BJ (cell line): ENCODE measurements at regions not wholly inside any gene's neighbourhood (a gene's known extent, or its start where the extent isn't known, plus 50 kb on each side); places are given as distances from the start of the nearest gene placed in this dataset.
A peak's percentile ranks its signal among the peaks of the same experiment; 100 is the strongest.

Experiments used
- CTCF ChIA-PET: fragments of 350-600 bp; formaldehyde crosslinking; extraction: SDS; loops from one replicate; lab custom pipeline; 2021; ENCODE audit warnings: antibody characterized with exemption, inconsistent platforms; lab: Yijun Ruan, JAX
- POLR2A ChIA-PET: fragments of 300-600 bp; sonication (Branson Sonifier 250); formaldehyde crosslinking; extraction: SDS; loops from one replicate; lab custom pipeline; 2021; ENCODE audit warnings: antibody characterized with exemption; lab: Charles Lee
- DNase-seq: peaks from one replicate; pipeline ENCODE4 v3.0.0-alpha.2; 2011; ENCODE audit warnings: low read depth
- H3K27me3 ChIP-seq: 2 replicates; pipeline ENCODE4 v1.6.0; 2011; ENCODE audit warnings: low read length; ENCODE audit not compliant: control insufficient read depth, insufficient read depth
- H3K36me3 ChIP-seq: 2 replicates; pipeline ENCODE4 v1.5.1; 2011; ENCODE audit warnings: low read length; ENCODE audit not compliant: control insufficient read depth, insufficient read depth
- H3K4me3 ChIP-seq: 2 replicates; pipeline ENCODE4 v1.5.1; 2011; ENCODE audit warnings: low read depth, mild to moderate bottlenecking, control low read depth, low read length
- CTCF ChIP-seq: IDR thresholded peaks from 2 replicates; pipeline ENCODE4 v1.5.1; 2011; ENCODE audit warnings: low read depth, mild to moderate bottlenecking, control low read depth, inconsistent platforms, low read length, moderate library complexity; ENCODE audit not compliant: insufficient read depth

GRCh38 chr1:54488779-54489626 lies 59.0 kb upstream of the ACOT11 start:
- CTCF ChIA-PET: interaction anchor here (0.6 to 3.7 kb wide), 46 partner anchors 9 to 610 kb away, joined by 3 to 39 read pairs (median 4); partner anchors contain the start of gene SSBP3
- POLR2A ChIA-PET: interaction anchor here (0.6 to 0.7 kb wide), 6 partner anchors 42 to 1619 kb away, joined by 5 to 13 read pairs (median 10); partner anchors contain the start of gene SSBP3
- peak; percentile 88 for TF ChIP-seq CTCF
- Histone ChIP-seq H3K36me3 (no peaks in the 10 kb centered on the region), H3K4me3 (peak overlapping the region; percentile 52), H3K27me3 (no peaks in the 10 kb centered on the region)
- DNase-seq: no peak

GRCh38 chr1:54488065-54488750 lies 59.8 kb upstream of the ACOT11 start:
- H3K4me3 ChIP-seq: peak overlapping the region; percentile 52
- peak; percentile 35 for DNase-seq
- H3K27me3 ChIP-seq: no peaks in the 10 kb centered on the region
- peak; percentile 35 for TF ChIP-seq CTCF
- ChIA-PET POLR2A (interaction anchor here (0.6 kb wide), 1 partner anchor 81 kb away, joined by 5 read pairs; no protein-coding TSS in a partner anchor), CTCF (interaction anchor here (0.6 to 3.7 kb wide), 10 partner anchors 8 to 370 kb away, joined by 3 to 39 read pairs (median 9); partner anchors contain the start of gene SSBP3)
- no peaks in the 10 kb centered on the region for H3K36me3 ChIP-seq

- TF ChIP-seq CTCF: no peak
- H3K27me3 ChIP-seq: no peaks in the 10 kb centered on the region
- H3K4me3 ChIP-seq: peak overlapping the region; percentile 10; the same call in 1 of the 2 replicates
- ChIA-PET POLR2A (interaction anchor here (0.6 kb wide), 1 partner anchor 80 kb away, joined by 5 read pairs; no protein-coding TSS in a partner anchor), CTCF (interaction anchor here (0.7 to 3.7 kb wide), 4 partner anchors 8 to 213 kb away, joined by 3 to 39 read pairs (median 8); partner anchors contain the start of gene SSBP3)
- no peak for DNase-seq
- no peaks in the 10 kb centered on the region for H3K36me3 ChIP-seq
Measured at GRCh38 chr1:54487571-54488050, 60.4 kb upstream of the ACOT11 start.

- DNase-seq: no peak
- H3K36me3 ChIP-seq: no peaks in the 10 kb centered on the region
- TF ChIP-seq CTCF: no peak
- H3K27me3 ChIP-seq: no peaks in the 10 kb centered on the region
- POLR2A ChIA-PET: interaction anchor here (0.6 to 1.0 kb wide), 2 partner anchors 79 to 416 kb away, joined by 3 to 10 read pairs; no protein-coding TSS in a partner anchor
- H3K4me3 ChIP-seq: no peak overlapping the region
- CTCF ChIA-PET: interaction anchor here (0.6 to 1.3 kb wide), 3 partner anchors 72 to 366 kb away, joined by 3 read pairs; no protein-coding TSS in a partner anchor
Measured at GRCh38 chr1:54486907-54487306, 61.1 kb upstream of the ACOT11 start.
